Body of pancreas (tissue), 4 donors: ENCODE measurements at regions not wholly inside any gene's neighbourhood (a gene's known extent, or its start where the extent isn't known, plus 50 kb on each side); places are given as distances from the start of the nearest gene placed in this dataset.
A peak's percentile ranks its signal among the peaks of the same experiment; 100 is the strongest.

ENCODE experiments used
- ATAC-seq: fragments of 150-250 bp; one replicate; pipeline ENCODE4 v1.9.1; 2016
- DNase-seq, 4 donors: peaks; one replicate each; pipeline ENCODE4 v3.0.0-alpha.2; 2019
- H3K27ac ChIP-seq, 4 donors: fragments of 200-600 bp; sonication (generic); 1 replicate in 3 of 4; 2 replicates in 1 of 4; pipeline versions ENCODE4 v1.5.1 to v1.6.1; 2016 to 2019; ENCODE audit warnings: mild to moderate bottlenecking in 1 of 4, mixed read lengths in 1 of 4, moderate library complexity in 1 of 4
- H3K27me3 ChIP-seq, 2 donors: fragments of 200-600 bp; sonication (generic); one replicate each; pipeline ENCODE4 v1.6.0; 2016; ENCODE audit warnings: mild to moderate bottlenecking in 1 of 2
- H3K36me3 ChIP-seq, 2 donors: fragments of 200-600 bp; sonication (generic); replicated peaks in 1 of 2; 2 replicates each; pipeline ENCODE4 v1.5.1; 2016; ENCODE audit warnings: low read depth in 2 of 2; ENCODE audit not compliant: insufficient read depth in 1 of 2
- H3K4me1 ChIP-seq: fragments of 200-600 bp; sonication (generic); one replicate; pipeline ENCODE4 v1.6.0; 2016
- H3K4me3 ChIP-seq, 2 donors: fragments of 200-600 bp; sonication (generic); 1 replicate in 1 of 2; 2 replicates in 1 of 2; pipeline ENCODE4 v1.5.1; 2016 to 2019
- H3K9me3 ChIP-seq, 3 donors: fragments of 200-600 bp; sonication (generic); 1 replicate in 2 of 3; 2 replicates in 1 of 3; pipeline ENCODE4 v1.5.1; 2016
- CTCF ChIP-seq, 7 experiments: fragments of 450-650 bp in 4 of 7; fragments of 200-600 bp in 3 of 7; sonication (generic) in 3 of 7; IDR thresholded peaks; one replicate each; pipeline ENCODE4 v1.5.1; 2016 to 2019; ENCODE audit warnings: antibody characterized with exemption in 7 of 7
- POLR2A ChIP-seq, 3 donors: fragments of 450-650 bp; IDR thresholded peaks; one replicate each; pipeline ENCODE4 v1.6.1; 2016; ENCODE audit warnings: antibody characterized with exemption in 3 of 3, mild to moderate bottlenecking in 2 of 3
- WGBS, 2 donors: methylation state at CpG; one replicate each; pipeline ENCODE4 v1.1.5; 2017; 5-methylcytosine and 5-hydroxymethylcytosine counted together
- intact Hi-C: fragments of 100-400 bp; cut with DNase I; formaldehyde crosslinking; loops from one replicate; pipeline ENCODE4 v1.15.1; 2023

GRCh38 chr6:24991810-24992467 is 56.2 kb upstream of the RIPOR2 start:
- H3K9me3 ChIP-seq, result no peaks in the 10 kb centered on the region
- no peak overlapping the region for H3K4me3 ChIP-seq
- DNase-seq (peak; percentile 53 to 64 (median 56)), ATAC-seq (peak; percentile 81)
- TF ChIP-seq POLR2A (IDR thresholded peaks at IDR 0.05), result no peak
- TF ChIP-seq CTCF (IDR thresholded peaks at IDR 0.05), result peak; percentile 55 to 77 (median 72)
- no peaks in the 10 kb centered on the region for H3K4me1 ChIP-seq
- H3K27me3 ChIP-seq, result no peaks in the 10 kb centered on the region
- no peak overlapping the region for H3K27ac ChIP-seq
- intact Hi-C loops, result no loop called here
- WGBS, 2 donors, result 66 to 80% methylated on average over 5 of the region's 5 CpGs
- H3K36me3 ChIP-seq, result no peaks in the 10 kb centered on the region

- DNase-seq, result no peak
- 92 to 100% methylated on average over 1 of the region's 1 CpG for WGBS, 2 donors
- no peaks in the 10 kb centered on the region for H3K4me1 ChIP-seq
- no peak for TF ChIP-seq POLR2A (IDR thresholded peaks at IDR 0.05)
- no peak for TF ChIP-seq CTCF (IDR thresholded peaks at IDR 0.05)
- H3K4me3 ChIP-seq, result no peak overlapping the region
- no peaks in the 10 kb centered on the region for H3K36me3 ChIP-seq
- H3K9me3 ChIP-seq, result no peaks in the 10 kb centered on the region
- no peak for ATAC-seq
- no peaks in the 10 kb centered on the region for H3K27me3 ChIP-seq
- no peak overlapping the region for H3K27ac ChIP-seq
- intact Hi-C loops, result no loop called here
Observed at GRCh38 chr6:24994812-24995211, 59.1 kb upstream of the RIPOR2 start.

GRCh38 chr6:24995270-24995669 is 59.5 kb upstream of the RIPOR2 start:
- Histone ChIP-seq H3K4me3 (no peak overlapping the region), H3K36me3 (no peaks in the 10 kb centered on the region), H3K4me1 (no peaks in the 10 kb centered on the region), H3K27me3 (no peaks in the 10 kb centered on the region), H3K27ac (no peak overlapping the region), H3K9me3 (no peaks in the 10 kb centered on the region)
- 79 to 86% methylated on average over 4 of the region's 4 CpGs for WGBS, 2 donors
- intact Hi-C loops, result no loop called here
- no peak for TF ChIP-seq CTCF (IDR thresholded peaks at IDR 0.05)
- TF ChIP-seq POLR2A (IDR thresholded peaks at IDR 0.05), result no peak
- no peak for DNase-seq
- no peak for ATAC-seq

GRCh38 chr6:24996269-24996836 is 60.6 kb upstream of the RIPOR2 start:
- ATAC-seq, result no peak
- WGBS, 2 donors, result 54 to 57% methylated on average over 5 of the region's 5 CpGs

More at GRCh38 chr6:24996269-24996836, 60.6 kb upstream of the RIPOR2 start:
- no peak overlapping the region for H3K4me3 ChIP-seq
- H3K27me3 ChIP-seq, result no peaks in the 10 kb centered on the region
- no peak for DNase-seq
- H3K4me1 ChIP-seq, result no peaks in the 10 kb centered on the region
- no peaks in the 10 kb centered on the region for H3K36me3 ChIP-seq
- no peak overlapping the region for H3K27ac ChIP-seq
- no peaks in the 10 kb centered on the region for H3K9me3 ChIP-seq
- no peak for TF ChIP-seq CTCF (IDR thresholded peaks at IDR 0.05)
- TF ChIP-seq POLR2A (IDR thresholded peaks at IDR 0.05), result no peak
- intact Hi-C loops, result no loop called here
